ENCODE measurements at regions not wholly inside any gene's neighbourhood (a gene's known extent, or its start where the extent isn't known, plus 50 kb on each side); places are given as distances from the start of the nearest gene placed in this dataset.

DNA sequence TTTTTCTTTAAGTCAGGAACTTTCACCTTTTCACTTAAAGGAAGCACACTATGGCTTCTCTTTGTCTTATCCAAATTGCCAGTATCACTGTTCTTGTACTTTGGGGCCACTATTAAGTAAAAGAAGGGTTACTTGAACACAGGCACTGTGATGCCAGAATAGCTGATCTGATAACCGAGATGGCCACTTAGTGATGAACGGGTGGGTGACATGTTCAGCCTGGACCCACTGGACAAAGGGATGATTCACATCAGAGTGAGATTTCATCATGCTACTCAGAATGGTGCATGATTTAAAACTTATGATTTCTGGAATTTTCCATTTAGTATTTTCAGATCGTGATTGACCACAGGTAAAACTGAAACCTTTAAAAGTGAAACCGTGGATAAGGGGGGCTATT, 252.6 kb downstream of the KLF13 start:
- no peak overlapping the region for H3K27ac Mint-ChIP-seq (ENCODE audit: unreplicated experiment)
- peaks cover 12% of the 10 kb centered on the region for H3K9me3 Mint-ChIP-seq (ENCODE audit: unreplicated experiment)
- Histone ChIP-seq H2AFZ (ENCODE audit: low read depth, low read length) (no peak overlapping the region), H3K27ac (ENCODE audit: low read depth, low read length) (no peak overlapping the region), H3K27me3 (ENCODE audit: insufficient read depth, low read length) (no peaks in the 10 kb centered on the region), H4K20me1 (ENCODE audit: insufficient read depth, low read length) (no peaks in the 10 kb centered on the region), H3K4me3 (ENCODE audit: insufficient read depth, low read depth, low read length) (no peak overlapping the region), H3K79me2 (ENCODE audit: insufficient read depth, low read length) (no peaks in the 10 kb centered on the region), H3K4me1 (ENCODE audit: insufficient read depth, low read length) (no peaks in the 10 kb centered on the region), H3K9ac (ENCODE audit: low read length) (no peak overlapping the region), H3K9me3 (ENCODE audit: insufficient read depth, low read depth, low read length) (no peaks in the 10 kb centered on the region), H3K4me2 (ENCODE audit: low read length) (no peak overlapping the region), H3K36me3 (ENCODE audit: insufficient read depth, low read length) (no peaks in the 10 kb centered on the region)
- DNase-seq (ENCODE audit: low read depth), result no peak
- no peak for FAIRE-seq
- H3K4me1 Mint-ChIP-seq (ENCODE audit: low read depth, unreplicated experiment), result peaks cover 7% of the 10 kb centered on the region
- TF ChIP-seq EZH2 (IDR thresholded peaks at IDR 0.05; ENCODE audit: insufficient read depth, low read length), result no peak
- no peak for TF ChIP-seq CTCF (IDR thresholded peaks at IDR 0.05; ENCODE audit: insufficient read depth, low read depth, low read length)
- no peak overlapping the region for H3K4me3 Mint-ChIP-seq (ENCODE audit: unreplicated experiment)
- no peaks in the 10 kb centered on the region for H3K27me3 Mint-ChIP-seq (ENCODE audit: low read depth, unreplicated experiment)
- no peaks in the 10 kb centered on the region for H3K36me3 Mint-ChIP-seq (ENCODE audit: low read depth, unreplicated experiment)

DNA sequence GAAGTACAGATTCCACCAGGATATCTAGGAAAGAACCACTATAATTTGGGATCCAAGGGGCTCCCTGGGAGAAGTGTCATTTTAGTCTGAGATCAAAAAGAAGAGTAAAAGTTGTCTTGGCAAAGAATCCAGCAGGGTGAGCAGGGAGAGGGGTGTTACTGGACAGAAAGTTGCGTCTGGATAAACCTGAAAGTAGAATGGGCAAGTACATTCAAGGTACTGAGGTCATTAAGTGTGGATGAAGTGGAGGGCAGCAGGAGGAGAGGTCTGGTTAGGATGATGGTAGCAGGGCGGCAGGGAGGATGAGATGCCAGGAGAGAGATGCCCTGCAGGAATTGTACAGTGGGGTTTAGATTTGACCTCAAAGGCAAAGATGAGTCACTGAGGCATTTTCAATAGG, 253.3 kb downstream of the KLF13 start:
- Mint-ChIP-seq H3K4me1 (ENCODE audit: low read depth, unreplicated experiment) (peaks cover 2% of the 10 kb centered on the region), H3K27me3 (ENCODE audit: low read depth, unreplicated experiment) (no peaks in the 10 kb centered on the region), H3K27ac (ENCODE audit: unreplicated experiment) (no peak overlapping the region), H3K9me3 (ENCODE audit: unreplicated experiment) (peaks cover 12% of the 10 kb centered on the region), H3K4me3 (ENCODE audit: unreplicated experiment) (no peak overlapping the region), H3K36me3 (ENCODE audit: low read depth, unreplicated experiment) (no peaks in the 10 kb centered on the region)
- H3K27me3 ChIP-seq (ENCODE audit: insufficient read depth, low read length), result no peaks in the 10 kb centered on the region
- H3K9ac ChIP-seq (ENCODE audit: low read length), result no peak overlapping the region
- no peaks in the 10 kb centered on the region for H3K4me1 ChIP-seq (ENCODE audit: insufficient read depth, low read length)
- H4K20me1 ChIP-seq (ENCODE audit: insufficient read depth, low read length), result no peaks in the 10 kb centered on the region
- no peak overlapping the region for H2AFZ ChIP-seq (ENCODE audit: low read depth, low read length)
- no peak for DNase-seq (ENCODE audit: low read depth)
- no peak overlapping the region for H3K4me2 ChIP-seq (ENCODE audit: low read length)
- no peaks in the 10 kb centered on the region for H3K9me3 ChIP-seq (ENCODE audit: insufficient read depth, low read depth, low read length)
- H3K27ac ChIP-seq (ENCODE audit: low read depth, low read length), result no peak overlapping the region
- FAIRE-seq, result no peak
- H3K79me2 ChIP-seq (ENCODE audit: insufficient read depth, low read length), result no peaks in the 10 kb centered on the region
- TF ChIP-seq EZH2 (IDR thresholded peaks at IDR 0.05; ENCODE audit: insufficient read depth, low read length), result no peak
- no peak for TF ChIP-seq CTCF (IDR thresholded peaks at IDR 0.05; ENCODE audit: insufficient read depth, low read depth, low read length)
- no peaks in the 10 kb centered on the region for H3K36me3 ChIP-seq (ENCODE audit: insufficient read depth, low read length)
- H3K4me3 ChIP-seq (ENCODE audit: insufficient read depth, low read depth, low read length), result no peak overlapping the region

DNA sequence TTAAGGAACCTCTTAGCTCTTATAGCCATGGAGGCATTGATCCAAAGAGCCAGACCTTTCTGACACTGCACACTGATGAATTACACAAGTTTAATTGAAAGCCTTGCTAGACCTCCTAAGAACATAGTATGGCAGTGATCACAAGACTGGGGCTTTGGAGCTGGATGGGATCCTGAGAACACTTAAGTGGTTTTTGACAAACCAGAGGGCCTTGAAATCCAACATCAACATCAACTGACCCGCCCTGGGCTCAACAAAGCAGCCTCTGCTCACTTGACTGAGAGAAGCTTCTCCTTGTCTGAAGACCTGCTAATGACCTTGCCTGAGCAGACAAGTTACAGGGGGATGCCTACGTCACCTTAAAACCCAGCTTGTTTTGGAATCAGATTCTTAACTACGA, 257.6 kb downstream of the KLF13 start:
- H3K4me3 Mint-ChIP-seq (ENCODE audit: unreplicated experiment), result no peak overlapping the region
- Histone ChIP-seq H3K4me2 (ENCODE audit: low read length) (no peak overlapping the region), H3K4me3 (ENCODE audit: insufficient read depth, low read depth, low read length) (no peak overlapping the region), H3K79me2 (ENCODE audit: insufficient read depth, low read length) (no peaks in the 10 kb centered on the region), H3K36me3 (ENCODE audit: insufficient read depth, low read length) (no peaks in the 10 kb centered on the region), H4K20me1 (ENCODE audit: insufficient read depth, low read length) (no peaks in the 10 kb centered on the region), H3K27ac (ENCODE audit: low read depth, low read length) (no peak overlapping the region), H2AFZ (ENCODE audit: low read depth, low read length) (no peak overlapping the region), H3K9ac (ENCODE audit: low read length) (no peak overlapping the region), H3K9me3 (ENCODE audit: insufficient read depth, low read depth, low read length) (no peaks in the 10 kb centered on the region), H3K27me3 (ENCODE audit: insufficient read depth, low read length) (no peaks in the 10 kb centered on the region), H3K4me1 (ENCODE audit: insufficient read depth, low read length) (no peaks in the 10 kb centered on the region)
- FAIRE-seq (no peak), DNase-seq (ENCODE audit: low read depth) (no peak)
- H3K27me3 Mint-ChIP-seq (ENCODE audit: low read depth, unreplicated experiment), result no peaks in the 10 kb centered on the region
- H3K27ac Mint-ChIP-seq (ENCODE audit: unreplicated experiment), result no peak overlapping the region
- TF ChIP-seq CTCF (IDR thresholded peaks at IDR 0.05; ENCODE audit: insufficient read depth, low read depth, low read length) (no peak), EZH2 (IDR thresholded peaks at IDR 0.05; ENCODE audit: insufficient read depth, low read length) (no peak)
- no peaks in the 10 kb centered on the region for H3K36me3 Mint-ChIP-seq (ENCODE audit: low read depth, unreplicated experiment)
- no peaks in the 10 kb centered on the region for H3K4me1 Mint-ChIP-seq (ENCODE audit: low read depth, unreplicated experiment)
- H3K9me3 Mint-ChIP-seq (ENCODE audit: unreplicated experiment), result peaks cover 12% of the 10 kb centered on the region
